ENCODE measurements at regions not wholly inside any gene's neighbourhood (a gene's known extent, or its start where the extent isn't known, plus 50 kb on each side); places are given as distances from the start of the nearest gene placed in this dataset.

DNA sequence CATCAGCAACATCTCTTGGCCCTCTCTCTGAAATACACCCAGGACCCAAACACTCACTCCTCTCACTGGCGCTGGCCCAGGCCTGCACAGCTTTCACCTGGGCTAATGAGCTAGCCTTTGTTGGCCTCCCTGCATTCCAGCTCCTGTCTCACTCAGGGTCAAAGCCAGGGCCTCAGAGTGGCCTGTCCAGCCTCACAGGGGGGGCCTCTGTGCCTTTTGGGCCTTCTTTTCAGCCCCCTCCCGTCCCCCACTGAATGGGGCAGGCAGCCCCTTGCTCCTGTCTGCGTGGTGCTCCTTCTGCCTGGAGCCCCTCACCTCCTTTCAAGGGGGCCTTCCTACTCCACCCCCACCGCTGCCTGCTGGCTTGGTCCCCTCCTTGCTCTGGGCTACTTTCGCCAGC is 59.0 kb upstream of the PRR23E start:
- H3K27me3 ChIP-seq (replicated peaks; ENCODE audit: insufficient read depth, low read depth, low read length, poor library complexity), result peaks cover 19% of the 10 kb centered on the region
- H3K36me3 ChIP-seq (ENCODE audit: insufficient read depth, low read length, poor library complexity, severe bottlenecking), result no peaks in the 10 kb centered on the region
- intact Hi-C loops (cut with micrococcal nuclease; ENCODE audit: unreplicated experiment), result no loop called here
- POLR2A ChIA-PET (ENCODE audit: low non-redundant PET), result no interaction called here
- DNase-seq (ENCODE audit: low spot score), result no peak
- no peak overlapping the region for H3K27ac ChIP-seq (ENCODE audit: low read depth, low read length, poor library complexity, severe bottlenecking)
- BruUV-seq (replicated peaks), result no TSS peak
- H3K4me1 ChIP-seq (ENCODE audit: insufficient read depth, low read length, poor library complexity, severe bottlenecking), result peaks cover 8% of the 10 kb centered on the region
- H3K4me3 ChIP-seq (ENCODE audit: low read depth, low read length, poor library complexity, severe bottlenecking), result no peak overlapping the region
- CTCF ChIA-PET, result no interaction called here
- no peaks in the 10 kb centered on the region for H3K9me3 ChIP-seq (ENCODE audit: low read depth, low read length, poor library complexity, severe bottlenecking)
- no peak for TF ChIP-seq EZH2 (IDR thresholded peaks at IDR 0.05; ENCODE audit: borderline replicate concordance, low read depth, low read length, poor library complexity, severe bottlenecking)
- TF ChIP-seq, protein P1, sequence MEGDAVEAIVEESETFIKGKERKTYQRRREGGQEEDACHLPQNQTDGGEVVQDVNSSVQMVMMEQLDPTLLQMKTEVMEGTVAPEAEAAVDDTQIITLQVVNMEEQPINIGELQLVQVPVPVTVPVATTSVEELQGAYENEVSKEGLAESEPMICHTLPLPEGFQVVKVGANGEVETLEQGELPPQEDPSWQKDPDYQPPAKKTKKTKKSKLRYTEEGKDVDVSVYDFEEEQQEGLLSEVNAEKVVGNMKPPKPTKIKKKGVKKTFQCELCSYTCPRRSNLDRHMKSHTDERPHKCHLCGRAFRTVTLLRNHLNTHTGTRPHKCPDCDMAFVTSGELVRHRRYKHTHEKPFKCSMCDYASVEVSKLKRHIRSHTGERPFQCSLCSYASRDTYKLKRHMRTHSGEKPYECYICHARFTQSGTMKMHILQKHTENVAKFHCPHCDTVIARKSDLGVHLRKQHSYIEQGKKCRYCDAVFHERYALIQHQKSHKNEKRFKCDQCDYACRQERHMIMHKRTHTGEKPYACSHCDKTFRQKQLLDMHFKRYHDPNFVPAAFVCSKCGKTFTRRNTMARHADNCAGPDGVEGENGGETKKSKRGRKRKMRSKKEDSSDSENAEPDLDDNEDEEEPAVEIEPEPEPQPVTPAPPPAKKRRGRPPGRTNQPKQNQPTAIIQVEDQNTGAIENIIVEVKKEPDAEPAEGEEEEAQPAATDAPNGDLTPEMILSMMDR (conservative IDR thresholded peaks at IDR 0.05; ENCODE audit: low read depth, low read length), result no peak

DNA sequence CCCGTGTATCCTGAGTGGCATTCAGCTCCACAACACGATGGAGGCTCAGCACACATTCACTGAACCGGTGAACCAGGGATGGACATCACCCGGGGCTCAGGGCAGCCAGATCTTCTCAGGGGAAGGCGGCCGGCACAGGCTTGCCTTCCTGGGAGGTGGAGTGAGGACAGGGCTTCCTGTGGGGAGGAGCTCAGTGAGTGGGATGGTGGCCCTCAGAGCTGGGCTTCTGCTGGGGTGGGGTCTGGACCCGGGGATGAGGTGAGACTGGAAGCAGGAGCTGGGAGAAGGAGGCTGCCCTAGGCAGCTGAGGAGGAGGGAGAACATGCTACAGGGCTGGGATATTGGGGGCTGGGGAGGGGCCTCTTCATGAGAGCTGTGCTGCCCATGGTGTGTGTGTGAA is 58.5 kb upstream of the PRR23E start:
- H3K4me1 ChIP-seq (ENCODE audit: insufficient read depth, low read length, poor library complexity, severe bottlenecking), result peaks cover 8% of the 10 kb centered on the region
- TF ChIP-seq, protein P1 (conservative IDR thresholded peaks at IDR 0.05; ENCODE audit: low read depth, low read length), result no peak
- ChIA-PET CTCF (no interaction called here), POLR2A (ENCODE audit: low non-redundant PET) (no interaction called here)
- DNase-seq (ENCODE audit: low spot score), result no peak
- H3K9me3 ChIP-seq (ENCODE audit: low read depth, low read length, poor library complexity, severe bottlenecking), result no peaks in the 10 kb centered on the region
- H3K27ac ChIP-seq (ENCODE audit: low read depth, low read length, poor library complexity, severe bottlenecking), result no peak overlapping the region
- H3K27me3 ChIP-seq (replicated peaks; ENCODE audit: insufficient read depth, low read depth, low read length, poor library complexity), result peaks cover 19% of the 10 kb centered on the region
- no peaks in the 10 kb centered on the region for H3K36me3 ChIP-seq (ENCODE audit: insufficient read depth, low read length, poor library complexity, severe bottlenecking)
- no peak overlapping the region for H3K4me3 ChIP-seq (ENCODE audit: low read depth, low read length, poor library complexity, severe bottlenecking)
- intact Hi-C loops (cut with micrococcal nuclease; ENCODE audit: unreplicated experiment), result no loop called here
- no TSS peak for BruUV-seq (replicated peaks)

DNA sequence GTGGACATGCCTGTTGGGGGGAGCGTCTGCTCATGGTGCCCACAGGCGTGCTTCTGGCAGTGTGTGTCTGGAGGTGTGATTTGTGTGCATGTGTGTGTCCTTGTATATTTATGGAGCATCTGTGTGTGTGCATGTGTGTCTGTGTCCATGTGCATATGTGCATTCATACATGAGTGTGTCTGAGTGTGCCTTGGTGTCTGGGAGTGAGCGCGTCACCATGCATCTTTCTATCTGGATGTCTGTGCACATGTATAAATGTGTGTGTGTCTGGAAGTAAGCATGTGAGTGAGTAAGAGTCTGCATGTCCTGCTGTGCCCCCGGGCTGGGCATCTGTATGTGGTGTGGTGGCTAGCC is 58.1 kb upstream of the PRR23E start:
- peak overlapping the region; percentile 37 for H3K4me3 ChIP-seq (ENCODE audit: low read depth, low read length, poor library complexity, severe bottlenecking)
- BruUV-seq (replicated peaks), result no TSS peak

More for the DNA sequence above, 58.1 kb upstream of the PRR23E start:
- no peaks in the 10 kb centered on the region for H3K36me3 ChIP-seq (ENCODE audit: insufficient read depth, low read length, poor library complexity, severe bottlenecking)
- H3K9me3 ChIP-seq (ENCODE audit: low read depth, low read length, poor library complexity, severe bottlenecking), result no peaks in the 10 kb centered on the region
- peaks cover 19% of the 10 kb centered on the region for H3K27me3 ChIP-seq (replicated peaks; ENCODE audit: insufficient read depth, low read depth, low read length, poor library complexity)
- DNase-seq (ENCODE audit: low spot score), result no peak
- TF ChIP-seq, protein P1 (conservative IDR thresholded peaks at IDR 0.05; ENCODE audit: low read depth, low read length), result no peak
- TF ChIP-seq EZH2 (IDR thresholded peaks at IDR 0.05; ENCODE audit: borderline replicate concordance, low read depth, low read length, poor library complexity, severe bottlenecking), result no peak
- POLR2A ChIA-PET (ENCODE audit: low non-redundant PET), result no interaction called here
- H3K4me1 ChIP-seq (ENCODE audit: insufficient read depth, low read length, poor library complexity, severe bottlenecking), result peaks cover 8% of the 10 kb centered on the region
- intact Hi-C loops (cut with micrococcal nuclease; ENCODE audit: unreplicated experiment), result no loop called here
- H3K27ac ChIP-seq (ENCODE audit: low read depth, low read length, poor library complexity, severe bottlenecking), result no peak overlapping the region
- CTCF ChIA-PET, result no interaction called here
